Peyer's patch (tissue), 4 donors: ENCODE measurements at regions not wholly inside any gene's neighbourhood (a gene's known extent, or its start where the extent isn't known, plus 50 kb on each side); places are given as distances from the start of the nearest gene placed in this dataset.

Experiments
- DNase-seq, 3 donors: peaks; one replicate each; pipeline ENCODE4 v3.0.0-alpha.2; 2017 to 2019
- H3K27ac ChIP-seq, 4 donors: fragments of 200-600 bp; sonication (generic); one replicate each; pipeline ENCODE4 v1.5.1; 2016 to 2019
- H3K27me3 ChIP-seq, 2 donors: fragments of 200-600 bp; sonication (generic); one replicate each; pipeline ENCODE4 v1.5.1; 2019
- H3K36me3 ChIP-seq, 3 donors: fragments of 200-600 bp; sonication (generic); one replicate each; pipeline ENCODE4 v1.5.1; 2016 to 2019
- H3K4me1 ChIP-seq, 4 donors: fragments of 200-600 bp; sonication (generic); one replicate each; pipeline ENCODE4 v1.5.1; 2016 to 2019
- H3K4me3 ChIP-seq, 4 donors: fragments of 200-600 bp; sonication (generic); 1 replicate in 3 of 4; 2 replicates in 1 of 4; pipeline ENCODE4 v1.5.1; 2016 to 2019; ENCODE audit warnings: mild to moderate bottlenecking in 1 of 4
- H3K9me3 ChIP-seq, 4 donors: fragments of 200-600 bp; sonication (generic); one replicate each; pipeline ENCODE4 v1.5.1; 2016 to 2019; ENCODE audit warnings: mild to moderate bottlenecking in 1 of 4
- POLR2A ChIP-seq, 2 donors: fragments of 450-650 bp; IDR thresholded peaks; one replicate each; pipeline ENCODE4 v1.5.1; 2017; ENCODE audit warnings: antibody characterized with exemption in 2 of 2, mild to moderate bottlenecking in 2 of 2, moderate library complexity in 2 of 2
- TF ChIP-seq, protein P1 (sequence below), 6 experiments: fragments of 450-650 bp in 4 of 6; fragments of 200-600 bp in 2 of 6; sonication (generic) in 1 of 6; IDR thresholded peaks; one replicate each; pipeline ENCODE4 v1.5.1; 2017 to 2019; ENCODE audit warnings: antibody characterized with exemption in 6 of 6, mild to moderate bottlenecking in 3 of 6, moderate library complexity in 1 of 6

DNA sequence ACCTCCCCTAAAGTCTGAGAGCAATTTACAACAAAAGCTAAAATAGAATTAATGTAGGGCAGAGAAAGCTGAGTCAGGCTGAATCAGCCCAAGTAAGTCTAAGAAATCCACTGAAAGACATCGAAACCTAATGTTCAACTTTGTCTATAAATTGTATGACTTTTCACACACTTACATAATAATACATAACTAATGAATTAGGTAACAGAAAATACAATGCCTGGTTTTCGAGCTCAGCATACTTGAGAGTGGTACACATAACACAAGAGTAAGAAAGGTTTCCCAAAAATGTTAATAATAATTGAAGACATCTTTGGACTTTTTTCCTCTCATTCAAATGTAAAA, 55.3 kb upstream of the VGLL4 start:
- no peaks in the 10 kb centered on the region for H3K4me1 ChIP-seq
- H3K36me3 ChIP-seq = peaks cover 0 to 14% (median 0%) of the 10 kb centered on the region in 3 donors
- TF ChIP-seq POLR2A (IDR thresholded peaks at IDR 0.05) = no peak
- TF ChIP-seq, protein P1, sequence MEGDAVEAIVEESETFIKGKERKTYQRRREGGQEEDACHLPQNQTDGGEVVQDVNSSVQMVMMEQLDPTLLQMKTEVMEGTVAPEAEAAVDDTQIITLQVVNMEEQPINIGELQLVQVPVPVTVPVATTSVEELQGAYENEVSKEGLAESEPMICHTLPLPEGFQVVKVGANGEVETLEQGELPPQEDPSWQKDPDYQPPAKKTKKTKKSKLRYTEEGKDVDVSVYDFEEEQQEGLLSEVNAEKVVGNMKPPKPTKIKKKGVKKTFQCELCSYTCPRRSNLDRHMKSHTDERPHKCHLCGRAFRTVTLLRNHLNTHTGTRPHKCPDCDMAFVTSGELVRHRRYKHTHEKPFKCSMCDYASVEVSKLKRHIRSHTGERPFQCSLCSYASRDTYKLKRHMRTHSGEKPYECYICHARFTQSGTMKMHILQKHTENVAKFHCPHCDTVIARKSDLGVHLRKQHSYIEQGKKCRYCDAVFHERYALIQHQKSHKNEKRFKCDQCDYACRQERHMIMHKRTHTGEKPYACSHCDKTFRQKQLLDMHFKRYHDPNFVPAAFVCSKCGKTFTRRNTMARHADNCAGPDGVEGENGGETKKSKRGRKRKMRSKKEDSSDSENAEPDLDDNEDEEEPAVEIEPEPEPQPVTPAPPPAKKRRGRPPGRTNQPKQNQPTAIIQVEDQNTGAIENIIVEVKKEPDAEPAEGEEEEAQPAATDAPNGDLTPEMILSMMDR (IDR thresholded peaks at IDR 0.05) = no peak
- H3K4me3 ChIP-seq = no peak overlapping the region
- H3K27ac ChIP-seq = no peak overlapping the region
- H3K27me3 ChIP-seq = no peaks in the 10 kb centered on the region
- DNase-seq = no peak
- no peaks in the 10 kb centered on the region for H3K9me3 ChIP-seq

DNA sequence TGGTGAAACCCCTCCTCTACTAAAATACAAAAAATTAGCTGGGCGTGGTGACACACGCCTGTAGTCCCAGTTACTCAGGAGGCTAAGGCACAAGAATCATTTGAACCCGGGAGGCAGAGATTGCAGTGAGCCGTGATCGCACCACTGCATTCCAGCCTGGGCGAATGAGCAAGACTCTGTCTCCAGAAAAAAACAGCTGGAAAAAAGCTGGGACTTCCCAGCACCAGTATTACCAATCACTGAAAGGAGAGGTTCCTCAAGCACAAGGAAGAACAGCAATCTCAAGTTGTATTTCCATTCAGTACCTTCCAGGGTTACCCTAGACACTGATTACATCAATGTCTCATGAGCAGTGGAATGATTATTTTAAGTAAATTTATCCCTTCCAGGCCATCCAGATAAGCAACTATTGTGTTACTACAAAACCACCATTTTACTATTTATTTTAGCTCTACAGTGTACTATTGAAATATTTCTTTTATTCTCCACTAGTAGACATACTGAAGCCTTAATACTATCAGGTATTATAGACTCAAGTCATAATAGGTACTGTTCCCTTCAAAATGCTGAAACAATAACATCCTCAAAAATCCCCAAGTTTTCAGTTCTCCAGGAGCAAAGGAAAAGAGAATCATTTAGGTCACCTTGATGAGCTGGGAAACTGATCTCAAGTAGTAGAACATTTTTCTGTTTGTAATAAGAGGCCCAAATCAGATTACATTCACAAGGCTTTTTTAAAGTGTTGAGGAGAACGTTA, 54.8 kb upstream of the VGLL4 start:
- Histone ChIP-seq H3K27ac (no peak overlapping the region), H3K36me3 (peaks cover 0 to 14% (median 0%) of the 10 kb centered on the region in 3 donors), H3K4me1 (no peaks in the 10 kb centered on the region), H3K9me3 (no peaks in the 10 kb centered on the region), H3K27me3 (no peaks in the 10 kb centered on the region), H3K4me3 (no peak overlapping the region)
- TF ChIP-seq, protein P1 (IDR thresholded peaks at IDR 0.05) = no peak
- no peak for TF ChIP-seq POLR2A (IDR thresholded peaks at IDR 0.05)
- DNase-seq = no peak

DNA sequence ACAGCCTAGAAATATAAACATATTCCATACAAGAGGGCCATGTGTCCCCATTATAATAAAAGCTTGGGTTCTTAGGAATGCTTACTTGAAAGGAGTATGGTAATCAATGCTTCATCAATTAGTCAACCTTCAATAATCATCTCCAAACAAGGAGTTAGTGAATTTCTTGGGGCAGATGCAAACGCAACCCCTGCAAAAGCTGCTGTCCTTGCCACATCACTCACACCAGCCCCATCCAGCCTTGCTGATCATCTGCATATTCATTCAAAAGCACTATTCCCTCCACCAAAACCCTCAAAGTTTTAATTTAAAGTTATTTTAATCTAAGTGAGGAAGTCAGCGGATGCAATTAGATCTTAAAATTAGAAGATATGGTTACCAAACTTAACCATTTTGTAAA, 54.0 kb upstream of the VGLL4 start:
- no peak for DNase-seq
- Histone ChIP-seq H3K27ac (no peak overlapping the region), H3K9me3 (no peaks in the 10 kb centered on the region), H3K4me3 (no peak overlapping the region), H3K36me3 (peaks cover 0 to 14% (median 0%) of the 10 kb centered on the region in 3 donors), H3K27me3 (no peaks in the 10 kb centered on the region), H3K4me1 (no peaks in the 10 kb centered on the region)
- TF ChIP-seq, protein P1 (IDR thresholded peaks at IDR 0.05) = no peak
- TF ChIP-seq POLR2A (IDR thresholded peaks at IDR 0.05) = no peak

DNA sequence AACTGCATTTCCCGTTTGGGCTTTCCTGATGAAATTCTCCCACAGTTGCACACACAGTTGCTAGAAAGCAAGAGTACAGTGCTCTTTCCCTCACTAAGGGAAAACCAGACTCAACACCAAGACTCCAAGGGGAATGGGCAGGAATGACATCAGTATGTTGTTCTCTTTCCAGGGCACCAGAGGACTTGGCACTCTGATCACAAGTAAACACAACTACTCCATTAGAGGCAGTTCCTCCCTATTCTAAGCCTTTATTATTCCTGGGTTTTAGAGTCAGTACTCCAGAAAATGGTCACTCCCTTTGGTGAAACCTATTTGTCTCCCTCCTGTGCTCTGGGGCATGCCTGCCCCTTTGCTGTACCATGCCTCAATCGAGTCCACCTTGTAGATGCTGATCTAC, 52.3 kb upstream of the VGLL4 start:
- no peaks in the 10 kb centered on the region for H3K9me3 ChIP-seq
- H3K4me1 ChIP-seq = no peaks in the 10 kb centered on the region
- DNase-seq = no peak
- peaks cover 0 to 9% (median 0%) of the 10 kb centered on the region in 3 donors for H3K36me3 ChIP-seq
- no peaks in the 10 kb centered on the region for H3K27me3 ChIP-seq
- H3K4me3 ChIP-seq = no peak overlapping the region
- H3K27ac ChIP-seq = no peak overlapping the region
- TF ChIP-seq, protein P1 (IDR thresholded peaks at IDR 0.05) = no peak
- no peak for TF ChIP-seq POLR2A (IDR thresholded peaks at IDR 0.05)
